ENCODE measurements at regions not wholly inside any gene's neighbourhood (a gene's known extent, or its start where the extent isn't known, plus 50 kb on each side); places are given as distances from the start of the nearest gene placed in this dataset.

DNA sequence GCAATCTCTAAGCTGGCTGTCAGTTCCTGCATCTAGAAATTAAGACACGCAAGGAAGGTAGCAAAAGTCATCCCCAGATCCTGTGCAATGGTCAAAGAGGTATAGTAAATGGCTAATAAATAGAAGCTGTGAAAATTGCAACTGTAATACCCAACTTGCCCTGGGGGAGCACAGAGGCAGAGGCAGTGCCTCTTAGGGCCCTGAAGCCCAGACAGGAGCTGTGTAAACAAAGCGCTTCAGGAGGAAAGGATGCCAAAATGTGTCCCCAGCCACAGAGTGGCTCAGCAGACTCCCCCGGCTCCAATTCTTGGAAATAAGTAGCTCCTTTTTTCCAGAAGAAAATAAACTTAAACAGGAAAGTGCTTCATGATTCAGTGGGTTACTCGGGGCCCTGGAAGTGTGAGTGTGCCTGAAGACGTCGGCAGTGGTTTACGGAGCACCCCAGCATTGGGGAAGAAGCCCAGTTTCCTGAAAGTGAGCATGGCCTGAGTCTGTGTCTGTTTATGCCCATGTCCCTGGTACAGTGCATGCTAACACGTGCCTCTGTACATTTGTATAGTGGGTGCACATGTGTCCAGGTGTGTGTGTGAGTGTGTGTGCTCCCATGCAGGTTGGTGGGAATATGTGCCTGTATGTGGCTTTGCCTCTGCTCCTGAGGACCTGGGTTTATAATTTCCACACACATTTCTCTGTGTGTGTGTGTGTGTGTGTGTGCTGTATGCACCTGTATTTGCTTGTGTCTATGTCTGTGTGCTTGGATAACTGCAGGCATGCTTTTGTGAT, 246.7 kb downstream of the MAFB start:
- Histone ChIP-seq H3K9me3 (ENCODE audit: control insufficient read depth in 2 of 3, low read length in 3 of 3) (no peaks in the 10 kb centered on the region), H3K4me1 (ENCODE audit: control insufficient read depth in 2 of 2, insufficient read depth in 2 of 2, low read length in 2 of 2) (no peaks in the 10 kb centered on the region), H3K27ac (ENCODE audit: low read depth, low read length) (no peak overlapping the region), H3K27me3 (ENCODE audit: control insufficient read depth in 2 of 2, insufficient read depth in 2 of 2, low read length in 2 of 2) (no peaks in the 10 kb centered on the region), H3K4me3 (ENCODE audit: low read length) (no peak overlapping the region), H3K36me3 (ENCODE audit: control insufficient read depth in 2 of 3, insufficient read depth in 3 of 3, low read length in 3 of 3) (no peaks in the 10 kb centered on the region)
- no peak for ATAC-seq
- Mint-ChIP-seq H3K36me3 (no peaks in the 10 kb centered on the region), H3K9me3 (peaks cover 0 to 2% (median 0%) of the 10 kb centered on the region in 11 donors), H3K4me3 (no peak overlapping the region), H3K27ac (no peak overlapping the region), H3K4me1 (no peaks in the 10 kb centered on the region), H3K27me3 (peaks cover 0 to 33% (median 9%) of the 10 kb centered on the region in 5 donors)
- no peak for DNase-seq
- ChIA-PET POLR2A (no interaction called here), CTCF (no interaction called here)
- intact Hi-C loops (cut with micrococcal nuclease) = no loop called here

DNA sequence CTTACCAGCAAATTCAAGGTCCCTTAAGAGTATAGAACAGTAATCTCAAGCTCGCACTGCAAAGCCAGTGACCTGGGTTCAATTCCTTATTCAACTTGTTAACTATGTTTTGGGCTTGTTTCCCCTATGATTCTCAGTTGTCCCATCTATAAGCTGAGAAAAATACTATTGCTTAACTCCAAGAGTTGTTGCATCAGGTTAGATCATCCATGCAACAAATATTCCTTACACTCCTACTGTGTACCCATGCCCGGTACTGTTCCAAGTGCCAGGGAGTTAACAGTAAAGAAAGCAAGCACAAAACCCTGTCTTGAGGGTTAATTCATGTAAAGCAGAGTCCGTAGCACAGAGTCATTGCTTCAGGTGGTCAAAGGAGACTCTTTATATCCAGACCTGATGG, 247.3 kb downstream of the MAFB start:
- Histone ChIP-seq H3K36me3 (ENCODE audit: control insufficient read depth in 2 of 3, insufficient read depth in 3 of 3, low read length in 3 of 3) (no peaks in the 10 kb centered on the region), H3K9me3 (ENCODE audit: control insufficient read depth in 2 of 3, low read length in 3 of 3) (no peaks in the 10 kb centered on the region), H3K27me3 (ENCODE audit: control insufficient read depth in 2 of 2, insufficient read depth in 2 of 2, low read length in 2 of 2) (no peaks in the 10 kb centered on the region), H3K4me3 (ENCODE audit: low read length) (no peak overlapping the region), H3K4me1 (ENCODE audit: control insufficient read depth in 2 of 2, insufficient read depth in 2 of 2, low read length in 2 of 2) (no peaks in the 10 kb centered on the region), H3K27ac (ENCODE audit: low read depth, low read length) (no peak overlapping the region)
- Mint-ChIP-seq H3K27ac (no peak overlapping the region), H3K9me3 (peaks cover 0 to 2% (median 0%) of the 10 kb centered on the region in 11 donors), H3K36me3 (no peaks in the 10 kb centered on the region), H3K27me3 (peaks cover 0 to 27% (median 9%) of the 10 kb centered on the region in 5 donors), H3K4me3 (no peak overlapping the region), H3K4me1 (no peaks in the 10 kb centered on the region)
- POLR2A ChIA-PET = no interaction called here
- intact Hi-C loops (cut with micrococcal nuclease) = no loop called here
- no peak for ATAC-seq
- DNase-seq = no peak
- CTCF ChIA-PET = no interaction called here

DNA sequence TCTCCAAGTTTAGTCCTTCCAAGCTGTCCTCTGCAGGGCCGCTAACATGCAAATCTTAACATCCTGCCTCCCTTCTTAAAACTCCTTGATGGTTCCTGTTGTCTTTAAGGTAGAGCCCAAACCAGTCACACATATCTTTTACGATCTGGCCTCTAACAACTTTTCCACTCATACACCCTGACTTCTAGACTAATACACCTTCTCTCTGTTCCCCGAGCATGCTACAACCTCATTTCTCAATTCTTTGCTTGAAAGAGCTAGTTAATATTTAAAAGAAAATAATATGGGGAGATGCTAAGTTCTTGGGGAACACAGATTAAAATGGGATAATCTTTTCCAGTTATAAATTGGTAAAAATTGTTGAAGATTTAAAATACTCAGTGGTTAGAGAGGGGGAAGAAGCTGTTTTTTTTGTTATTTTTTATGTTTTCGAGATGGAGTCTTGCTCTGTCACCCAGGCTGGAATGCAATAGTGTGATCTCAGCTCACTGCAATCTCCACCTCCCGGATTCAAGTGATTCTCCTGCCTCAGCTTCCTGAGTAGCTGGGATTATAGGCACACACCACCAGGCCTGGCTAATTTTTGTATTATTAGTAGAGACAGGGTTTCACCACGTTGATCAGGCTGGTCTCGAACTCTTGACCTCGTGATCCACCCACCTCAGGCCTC, 250.7 kb downstream of the MAFB start:
- Histone ChIP-seq H3K4me3 (ENCODE audit: low read length) (no peak overlapping the region), H3K4me1 (ENCODE audit: control insufficient read depth in 2 of 2, insufficient read depth in 2 of 2, low read length in 2 of 2) (no peaks in the 10 kb centered on the region), H3K27me3 (ENCODE audit: control insufficient read depth in 2 of 2, insufficient read depth in 2 of 2, low read length in 2 of 2) (no peaks in the 10 kb centered on the region), H3K36me3 (ENCODE audit: control insufficient read depth in 2 of 3, insufficient read depth in 3 of 3, low read length in 3 of 3) (no peaks in the 10 kb centered on the region), H3K9me3 (ENCODE audit: control insufficient read depth in 2 of 3, low read length in 3 of 3) (no peaks in the 10 kb centered on the region), H3K27ac (ENCODE audit: low read depth, low read length) (no peak overlapping the region)
- H3K4me3 Mint-ChIP-seq = no peak overlapping the region
- no peak for ATAC-seq
- H3K27me3 Mint-ChIP-seq = peaks cover 0 to 12% (median 5%) of the 10 kb centered on the region in 5 donors
- intact Hi-C loops (cut with micrococcal nuclease) = no loop called here
- peaks cover 0 to 2% (median 0%) of the 10 kb centered on the region in 11 donors for H3K9me3 Mint-ChIP-seq
- CTCF ChIA-PET = no interaction called here
- H3K27ac Mint-ChIP-seq = no peak overlapping the region
- POLR2A ChIA-PET = no interaction called here
- no peak for DNase-seq
- no peaks in the 10 kb centered on the region for H3K36me3 Mint-ChIP-seq
- no peaks in the 10 kb centered on the region for H3K4me1 Mint-ChIP-seq

DNA sequence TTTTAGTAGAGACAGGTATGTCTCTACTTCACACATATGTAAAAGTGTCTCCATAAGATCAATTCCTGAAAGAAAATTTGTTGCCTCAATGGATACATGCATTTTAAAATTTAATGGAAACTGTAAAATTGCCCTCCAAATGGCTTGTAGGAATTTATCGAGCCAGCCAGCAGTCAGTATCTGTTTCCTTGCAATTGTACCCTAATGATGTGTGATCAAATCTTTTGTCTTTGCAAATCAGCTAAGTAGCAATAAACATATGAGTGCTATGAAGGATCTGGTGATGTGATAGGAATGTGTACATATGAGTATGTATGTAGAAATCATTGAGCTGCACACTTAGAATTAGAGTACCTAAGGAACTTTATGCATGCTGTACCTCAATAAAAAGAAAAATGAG, 253.0 kb downstream of the MAFB start:
- Mint-ChIP-seq H3K27me3 (peaks cover 0 to 7% (median 4%) of the 10 kb centered on the region in 5 donors), H3K27ac (no peak overlapping the region), H3K9me3 (peaks cover 0 to 4% (median 0%) of the 10 kb centered on the region in 11 donors), H3K4me1 (no peaks in the 10 kb centered on the region), H3K4me3 (no peak overlapping the region), H3K36me3 (no peaks in the 10 kb centered on the region)
- no peak for ATAC-seq
- intact Hi-C loops (cut with micrococcal nuclease) = no loop called here
- Histone ChIP-seq H3K4me3 (ENCODE audit: low read length) (no peak overlapping the region), H3K27ac (ENCODE audit: low read depth, low read length) (no peak overlapping the region), H3K36me3 (ENCODE audit: control insufficient read depth in 2 of 3, insufficient read depth in 3 of 3, low read length in 3 of 3) (no peaks in the 10 kb centered on the region), H3K9me3 (ENCODE audit: control insufficient read depth in 2 of 3, low read length in 3 of 3) (no peaks in the 10 kb centered on the region), H3K27me3 (ENCODE audit: control insufficient read depth in 2 of 2, insufficient read depth in 2 of 2, low read length in 2 of 2) (no peaks in the 10 kb centered on the region), H3K4me1 (ENCODE audit: control insufficient read depth in 2 of 2, insufficient read depth in 2 of 2, low read length in 2 of 2) (no peaks in the 10 kb centered on the region)
- DNase-seq = no peak
- ChIA-PET CTCF (no interaction called here), POLR2A (no interaction called here)

DNA sequence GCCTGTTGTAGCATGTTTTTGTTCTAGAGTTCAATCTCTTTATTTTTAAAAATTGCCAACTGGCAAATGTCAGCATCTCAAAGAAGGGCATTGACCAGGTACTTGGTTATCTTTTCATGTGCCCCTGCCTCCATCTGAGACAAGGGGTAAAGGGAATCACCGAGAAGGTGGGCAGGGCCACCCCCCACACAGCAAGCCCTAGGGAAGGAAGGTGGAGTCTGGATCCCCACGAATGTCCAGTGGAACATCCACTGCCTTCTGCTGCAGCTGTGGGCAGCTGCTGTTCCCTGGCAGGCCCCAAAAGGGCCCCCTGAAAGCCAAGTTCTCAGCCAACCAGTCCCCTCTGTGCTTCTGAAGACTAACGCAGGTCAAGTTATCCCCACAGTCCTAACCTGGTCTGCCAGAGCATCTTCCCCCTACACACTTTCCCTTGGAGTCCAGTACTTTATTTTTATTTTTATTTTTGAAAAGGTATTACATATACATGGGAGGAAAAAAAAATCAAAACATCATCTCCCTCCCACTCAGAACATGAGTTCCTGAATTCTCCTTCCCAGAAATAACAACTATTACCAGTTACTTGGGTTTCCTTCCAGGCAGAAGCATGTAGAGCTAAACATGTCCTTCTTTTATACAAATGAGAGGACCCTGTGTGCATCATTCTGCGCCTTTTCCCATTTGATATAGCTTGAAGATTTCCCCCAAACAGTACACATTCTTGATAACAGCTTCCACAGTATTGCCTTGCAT, 253.7 kb downstream of the MAFB start:
- Mint-ChIP-seq H3K9me3 (peaks cover 0 to 6% (median 0%) of the 10 kb centered on the region in 11 donors), H3K4me3 (no peak overlapping the region), H3K36me3 (no peaks in the 10 kb centered on the region), H3K4me1 (no peaks in the 10 kb centered on the region), H3K27ac (no peak overlapping the region), H3K27me3 (peaks cover 0 to 12% (median 3%) of the 10 kb centered on the region in 5 donors)
- DNase-seq = no peak
- no peaks in the 10 kb centered on the region for H3K4me1 ChIP-seq (ENCODE audit: control insufficient read depth in 2 of 2, insufficient read depth in 2 of 2, low read length in 2 of 2)
- H3K36me3 ChIP-seq (ENCODE audit: control insufficient read depth in 2 of 3, insufficient read depth in 3 of 3, low read length in 3 of 3) = no peaks in the 10 kb centered on the region
- H3K9me3 ChIP-seq (ENCODE audit: control insufficient read depth in 2 of 3, low read length in 3 of 3) = no peaks in the 10 kb centered on the region
- H3K27ac ChIP-seq (ENCODE audit: low read depth, low read length) = no peak overlapping the region
- intact Hi-C loops (cut with micrococcal nuclease) = no loop called here
- ATAC-seq = no peak
- ChIA-PET POLR2A (no interaction called here), CTCF (no interaction called here)
- no peak overlapping the region for H3K4me3 ChIP-seq (ENCODE audit: low read length)
- no peaks in the 10 kb centered on the region for H3K27me3 ChIP-seq (ENCODE audit: control insufficient read depth in 2 of 2, insufficient read depth in 2 of 2, low read length in 2 of 2)

DNA sequence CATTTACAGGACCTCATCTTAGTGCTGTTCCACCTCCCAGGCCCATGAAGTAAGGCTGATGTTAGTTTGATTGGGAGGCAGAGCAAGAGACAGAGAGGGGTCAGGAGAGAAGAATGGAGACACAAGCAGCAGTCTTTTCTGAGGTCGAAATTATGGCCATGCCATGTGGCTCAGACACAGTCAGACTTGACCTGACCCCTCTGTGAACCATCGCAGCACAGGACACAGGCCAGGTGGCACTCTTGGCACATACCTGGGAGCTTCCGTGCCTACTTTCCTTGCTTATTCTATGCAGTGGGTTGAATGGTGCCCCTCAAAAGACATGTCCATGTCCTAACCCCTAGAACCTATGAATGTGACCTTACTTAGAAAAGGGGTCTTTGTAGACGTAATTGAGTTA, 254.9 kb downstream of the MAFB start:
- intact Hi-C loops (cut with micrococcal nuclease) = no loop called here
- Mint-ChIP-seq H3K27ac (no peak overlapping the region), H3K4me1 (no peaks in the 10 kb centered on the region), H3K27me3 (peaks cover 0 to 12% (median 3%) of the 10 kb centered on the region in 5 donors), H3K9me3 (peaks cover 0 to 6% (median 0%) of the 10 kb centered on the region in 11 donors), H3K36me3 (no peaks in the 10 kb centered on the region), H3K4me3 (no peak overlapping the region)
- H3K27me3 ChIP-seq (ENCODE audit: control insufficient read depth in 2 of 2, insufficient read depth in 2 of 2, low read length in 2 of 2) = no peaks in the 10 kb centered on the region
- ChIA-PET CTCF (no interaction called here), POLR2A (no interaction called here)
- H3K9me3 ChIP-seq (ENCODE audit: control insufficient read depth in 2 of 3, low read length in 3 of 3) = no peaks in the 10 kb centered on the region
- no peak overlapping the region for H3K4me3 ChIP-seq (ENCODE audit: low read length)
- no peaks in the 10 kb centered on the region for H3K4me1 ChIP-seq (ENCODE audit: control insufficient read depth in 2 of 2, insufficient read depth in 2 of 2, low read length in 2 of 2)
- ATAC-seq (no peak), DNase-seq (no peak)
- H3K27ac ChIP-seq (ENCODE audit: low read depth, low read length) = no peak overlapping the region
- H3K36me3 ChIP-seq (ENCODE audit: control insufficient read depth in 2 of 3, insufficient read depth in 3 of 3, low read length in 3 of 3) = no peaks in the 10 kb centered on the region

Data from naive thymus-derived CD4-positive, alpha-beta T cell (primary cell).